ENCODE measurements at regions not wholly inside any gene's neighbourhood (a gene's known extent, or its start where the extent isn't known, plus 50 kb on each side); places are given as distances from the start of the nearest gene placed in this dataset.

- Histone ChIP-seq H2AFZ (ENCODE audit: low read length) (no peak overlapping the region), H2BK12ac (ENCODE audit: low read depth, low read length) (no peak overlapping the region), H3K23me2 (ENCODE audit: low read depth, low read length) (no peaks in the 10 kb centered on the region), H2BK5ac (ENCODE audit: low read depth, low read length) (no peak overlapping the region), H3K56ac (replicated peaks; ENCODE audit: insufficient read length, low read depth, low read length) (no peak overlapping the region), H3K79me2 (ENCODE audit: control insufficient read depth in 1 of 2, insufficient read depth in 2 of 2, low read length in 2 of 2) (no peaks in the 10 kb centered on the region), H3K23ac (ENCODE audit: insufficient read length) (no peak overlapping the region), H3K27me3 (replicated peaks in 1 of 4; ENCODE audit: control insufficient read depth in 3 of 4, extremely low read depth in 1 of 4, insufficient read depth in 3 of 4, low read length in 3 of 4) (no peaks in the 10 kb centered on the region), H3K18ac (ENCODE audit: extremely low read depth, low read length) (no peak overlapping the region), H4K91ac (replicated peaks; ENCODE audit: insufficient read length, low read length) (no peak overlapping the region), H3K9me3 (ENCODE audit: insufficient read depth in 2 of 2, low read depth in 1 of 2, low read length in 1 of 2) (no peaks in the 10 kb centered on the region), H2BK15ac (ENCODE audit: low read length) (no peak overlapping the region), H2BK120ac (replicated peaks; ENCODE audit: low read depth, low read length) (no peak overlapping the region), H3K27ac (ENCODE audit: low read depth, low read length) (no peak overlapping the region), H2AK5ac (ENCODE audit: low read depth, low read length) (no peak overlapping the region), H4K8ac (ENCODE audit: extremely low read depth, insufficient read depth, low read length) (no peak overlapping the region), H3K4me2 (ENCODE audit: insufficient read depth in 1 of 2, low read depth in 2 of 2, low read length in 2 of 2) (no peak overlapping the region), H3K4me1 (replicated peaks in 1 of 4; ENCODE audit: control insufficient read depth in 3 of 4, insufficient read depth in 4 of 4, low read length in 3 of 4) (no peaks in the 10 kb centered on the region), H3K9ac (replicated peaks in 1 of 4; ENCODE audit: extremely low read depth in 1 of 4, low read depth in 3 of 4, low read length in 3 of 4) (no peak overlapping the region), H3K79me1 (ENCODE audit: low read depth, low read length) (no peaks in the 10 kb centered on the region), H3K4me3 (ENCODE audit: extremely low read depth in 1 of 4, insufficient read depth in 2 of 4, low read depth in 3 of 4, low read length in 4 of 4) (no peak overlapping the region), H4K20me1 (replicated peaks in 1 of 2; ENCODE audit: control insufficient read depth in 1 of 2, insufficient read depth in 2 of 2, low read length in 2 of 2) (no peaks in the 10 kb centered on the region), H3K14ac (ENCODE audit: insufficient read length) (no peak overlapping the region), H3K4ac (replicated peaks; ENCODE audit: insufficient read length, low read depth, low read length) (no peak overlapping the region), H4K5ac (ENCODE audit: insufficient read length, low read depth, low read length) (no peak overlapping the region), H2BK20ac (ENCODE audit: low read length) (no peak overlapping the region), H3K36me3 (ENCODE audit: control insufficient read depth in 2 of 4, insufficient read depth in 4 of 4, low read length in 3 of 4) (no peaks in the 10 kb centered on the region)
- ChIA-PET POLR2A (ENCODE audit: partially characterized antibody) (interaction anchor here (0.7 kb wide), 1 partner anchor 9 kb away, joined by 3 read pairs; no protein-coding TSS in a partner anchor), CTCF (ENCODE audit: partially characterized antibody) (interaction anchor here (0.9 kb wide), 1 partner anchor 147 kb away, joined by 3 read pairs; no protein-coding TSS in a partner anchor)
- TF ChIP-seq KDM1A (IDR thresholded peaks at IDR 0.05; ENCODE audit: borderline replicate concordance, low read length) = no peak
- TF ChIP-seq CHD2 (IDR thresholded peaks at IDR 0.05; ENCODE audit: low read length) = no peak
- TF ChIP-seq SAP30 (IDR thresholded peaks at IDR 0.05; ENCODE audit: insufficient read depth, insufficient replicate concordance, low read length) = no peak
- TF ChIP-seq GTF2F1 (IDR thresholded peaks at IDR 0.05; ENCODE audit: borderline replicate concordance, low read depth, low read length) = no peak
- TF ChIP-seq FOSL1 (IDR thresholded peaks at IDR 0.05; ENCODE audit: insufficient read depth, low read depth, low read length) = no peak
- TF ChIP-seq EGR1 (IDR thresholded peaks at IDR 0.05; ENCODE audit: borderline replicate concordance, low read depth, low read length) = no peak
- TF ChIP-seq RAD21 (IDR thresholded peaks at IDR 0.05 in 1 of 2, conservative IDR thresholded peaks at IDR 0.05 in 1 of 2; ENCODE audit: low read depth in 2 of 2, low read length in 2 of 2) = no peak
- DNase-seq (ENCODE audit: low read depth in 1 of 2, low spot score in 2 of 2) (no peak), FAIRE-seq (no peak)
These were observed 53.5 kb downstream of the XCL2 start for GRCh38 chr1:168490306-168490705.

Data from H1 (cell line).